GM19240 (cell line): ENCODE measurements at regions not wholly inside any gene's neighbourhood (a gene's known extent, or its start where the extent isn't known, plus 50 kb on each side); places are given as distances from the start of the nearest gene placed in this dataset.

Source experiments
- DNase-seq: peaks from one replicate; pipeline ENCODE4 v3.0.0; 2011; ENCODE audit warnings: low spot score; ENCODE audit not compliant: insufficient read length

DNA sequence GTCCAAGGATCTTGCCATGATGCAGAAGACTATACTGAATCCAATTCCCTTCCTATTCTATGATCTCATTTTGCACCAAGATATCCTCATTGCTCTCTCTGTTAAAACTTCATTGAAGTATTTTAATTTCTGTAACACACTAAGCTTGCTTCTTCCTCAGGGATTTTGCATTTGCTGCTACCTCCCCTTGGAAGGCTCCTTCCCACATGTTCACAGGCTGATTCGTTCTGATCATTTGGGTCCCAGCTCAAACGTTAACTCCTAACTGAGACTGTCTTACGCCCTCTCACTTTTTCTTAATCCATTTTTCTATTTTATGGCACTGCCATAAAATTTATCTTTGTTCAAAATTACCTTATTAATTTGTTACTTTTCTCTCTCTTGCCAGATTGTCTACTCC lies 713.0 kb upstream of the LRRC4C start:
- DNase-seq, result no peak

DNA sequence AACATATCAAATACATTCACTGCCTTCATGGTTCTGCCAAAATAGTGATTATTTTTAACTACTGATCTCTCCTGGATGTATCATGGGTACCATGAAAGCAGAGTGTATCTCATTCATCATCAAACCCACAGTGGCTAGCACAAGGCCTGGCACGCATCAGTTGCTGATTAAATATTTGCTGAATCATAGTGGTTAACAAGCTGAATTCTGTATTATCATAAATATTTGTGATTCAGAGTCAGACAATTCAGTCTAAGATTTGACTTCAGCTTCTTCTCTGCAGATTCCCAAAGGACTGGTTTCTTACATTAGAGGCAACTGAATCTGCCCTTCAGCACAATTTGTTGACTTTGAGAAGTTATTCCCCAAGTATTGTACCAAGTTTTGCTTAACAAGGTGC lies 715.8 kb upstream of the LRRC4C start:
- no peak for DNase-seq

DNA sequence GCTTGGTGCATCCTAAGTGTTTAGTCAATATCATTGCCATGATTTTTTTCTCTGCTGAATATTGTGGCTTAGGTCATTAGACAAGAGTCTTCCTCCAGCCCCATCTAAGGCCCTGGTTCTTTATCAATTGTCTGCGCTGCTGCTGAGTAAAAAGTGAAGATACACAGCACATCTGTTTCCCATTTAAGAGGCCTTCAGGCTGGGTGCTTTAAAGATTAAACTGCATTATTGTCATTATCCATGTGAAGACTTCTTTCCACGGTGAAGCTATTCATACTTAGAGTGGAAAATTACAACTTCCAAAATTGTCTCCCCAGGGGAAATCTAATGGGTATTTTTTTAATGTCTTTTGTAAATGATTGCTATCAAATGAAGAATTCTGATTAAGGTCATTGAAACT lies 719.8 kb upstream of the LRRC4C start:
- DNase-seq, result no peak

- DNase-seq, result no peak
Measured at GRCh38 chr11:42195289-42196013, 736.0 kb upstream of the LRRC4C start.

- no peak for DNase-seq
Measured at GRCh38 chr11:42200311-42200710, 740.9 kb upstream of the LRRC4C start.

- no peak for DNase-seq
Measured at GRCh38 chr11:42201603-42202148, 742.2 kb upstream of the LRRC4C start.

- no peak for DNase-seq
Measured at GRCh38 chr11:42205518-42205917, 746.1 kb upstream of the LRRC4C start.

DNA sequence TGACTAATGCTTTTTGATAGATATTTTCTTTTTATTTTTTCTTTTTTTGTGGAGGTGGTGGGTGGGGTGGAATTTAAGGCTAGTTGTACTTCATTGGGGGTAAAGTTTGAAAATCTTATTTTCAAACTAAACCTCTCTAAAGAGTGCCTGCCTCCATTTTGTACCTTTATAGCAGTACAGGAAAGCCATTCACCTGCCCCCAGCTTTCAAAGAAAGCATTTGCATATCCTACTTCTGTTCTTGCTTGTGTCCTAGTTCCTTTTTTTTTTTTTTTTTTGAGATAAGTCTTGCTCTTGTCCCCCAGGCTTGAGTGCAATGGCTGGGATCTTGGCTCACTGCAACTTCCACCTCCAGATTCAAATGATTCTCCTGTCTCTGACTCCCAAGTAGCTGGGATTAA lies 766.2 kb upstream of the LRRC4C start:
- no peak for DNase-seq

- no peak for DNase-seq
Measured at GRCh38 chr11:42232673-42233072, 773.2 kb upstream of the LRRC4C start.

GRCh38 chr11:42234451-42234951 lies 775.0 kb upstream of the LRRC4C start:
- no peak for DNase-seq

GRCh38 chr11:42237701-42238235 lies 778.3 kb upstream of the LRRC4C start:
- no peak for DNase-seq

- DNase-seq, result no peak
Measured at GRCh38 chr11:42239188-42239587, 779.7 kb upstream of the LRRC4C start.

GRCh38 chr11:42243385-42243784 lies 783.9 kb upstream of the LRRC4C start:
- DNase-seq, result no peak

- no peak for DNase-seq
Measured at GRCh38 chr11:42244376-42244775, 784.9 kb upstream of the LRRC4C start.

GRCh38 chr11:42249401-42249800 lies 789.9 kb upstream of the LRRC4C start:
- DNase-seq, result no peak

GRCh38 chr11:42249956-42250355 lies 790.5 kb upstream of the LRRC4C start:
- DNase-seq, result no peak

- DNase-seq, result no peak
Measured at GRCh38 chr11:42251984-42252383, 792.5 kb upstream of the LRRC4C start.

DNA sequence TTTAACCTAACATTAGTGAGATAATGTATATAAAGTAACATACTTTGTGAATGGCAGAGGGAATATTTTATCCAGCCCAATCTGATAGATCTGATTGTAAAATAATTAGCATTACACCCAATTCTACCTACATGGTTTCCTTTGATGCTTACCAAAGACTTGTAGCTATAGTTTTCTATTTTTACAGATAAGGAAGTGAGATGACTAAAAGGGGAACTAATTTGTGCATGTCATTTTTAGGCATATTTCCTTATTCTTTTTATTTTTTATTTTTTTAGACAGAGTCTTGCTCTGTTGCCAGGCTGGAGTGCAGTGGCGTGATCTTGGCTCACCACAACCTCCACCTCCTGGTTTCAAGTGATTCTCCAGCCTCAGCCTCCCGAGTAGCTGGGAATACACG lies 793.7 kb upstream of the LRRC4C start:
- DNase-seq, result no peak

- DNase-seq, result no peak
Measured at GRCh38 chr11:42255906-42256305, 796.5 kb upstream of the LRRC4C start.

DNA sequence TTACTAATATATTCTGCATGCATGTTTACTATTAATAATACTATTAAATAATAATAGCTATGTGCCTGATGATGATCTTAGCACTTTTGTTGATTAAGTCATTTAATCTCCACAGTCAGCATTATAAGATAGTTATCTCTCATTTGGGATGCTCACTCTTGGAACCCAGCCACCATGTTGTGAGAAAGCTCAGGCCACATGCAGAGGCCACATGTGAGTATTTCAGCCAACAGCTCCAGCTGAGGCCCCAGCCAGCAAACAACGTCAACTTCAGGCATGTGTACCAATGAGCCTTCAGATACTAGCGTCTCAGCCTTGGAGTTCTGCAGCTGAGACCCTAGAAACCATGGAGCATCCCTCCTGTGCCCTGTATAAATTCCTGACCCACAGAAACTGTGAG lies 798.1 kb upstream of the LRRC4C start:
- no peak for DNase-seq

- DNase-seq, result no peak
Measured at GRCh38 chr11:42265072-42265471, 805.6 kb upstream of the LRRC4C start.

- DNase-seq, result no peak
Measured at GRCh38 chr11:42271306-42271705, 811.9 kb upstream of the LRRC4C start.

GRCh38 chr11:42273977-42274376 lies 814.5 kb upstream of the LRRC4C start:
- DNase-seq, result no peak
